GM23248 (cell line): ENCODE measurements at regions not wholly inside any gene's neighbourhood (a gene's known extent, or its start where the extent isn't known, plus 50 kb on each side); places are given as distances from the start of the nearest gene placed in this dataset.

Experiments used
- EZH2 ChIP-seq: fragments of 200-600 bp; sonication (generic); IDR thresholded peaks from 2 replicates; pipeline ENCODE4 v1.6.1; 2018; ENCODE audit warnings: antibody characterized with exemption, mild to moderate bottlenecking; ENCODE audit not compliant: insufficient read depth, poor library complexity, severe bottlenecking
- EZH2phosphoT487 ChIP-seq: fragments of 200-600 bp; sonication (generic); IDR thresholded peaks from 2 replicates; pipeline ENCODE4 v1.6.1; 2018; ENCODE audit warnings: antibody characterized with exemption, moderate library complexity, mild to moderate bottlenecking, low read depth; ENCODE audit not compliant: insufficient read depth

- TF ChIP-seq EZH2phosphoT487 (no peak), EZH2 (no peak)
Observed at GRCh38 chr1:71296551-71297134, 215.8 kb upstream of the ZRANB2 start.
